Panc1 (cell line): ENCODE measurements at regions not wholly inside any gene's neighbourhood (a gene's known extent, or its start where the extent isn't known, plus 50 kb on each side); places are given as distances from the start of the nearest gene placed in this dataset.

ENCODE experiments used
- ATAC-seq: fragments of 200-7000 bp; cut with Tn5 transposase; 2 replicates; pipeline ENCODE4 v1.9.1; 2020; ENCODE audit warnings: mild to moderate bottlenecking, moderate library complexity
- BruUV-seq: library from RNA; stranded (reverse); fragments of 400-500 nt; replicated peaks from 2 replicates; lab custom pipeline; 2021; lab: Mats Ljungman, UMichigan
- CTCF ChIA-PET: fragments of 300-600 bp; sonication (Branson Sonifier 250); formaldehyde crosslinking; loops from one replicate; lab custom pipeline; 2022; ENCODE audit warnings: antibody characterized with exemption; lab: Charles Lee
- POLR2A ChIA-PET: fragments of 300-600 bp; sonication (Branson Sonifier 250); formaldehyde crosslinking; loops from one replicate; lab custom pipeline; 2022; ENCODE audit warnings: antibody characterized with exemption; lab: Charles Lee
- DNase-seq: peaks from one replicate; pipeline ENCODE4 v3.0.0-alpha.2; 2010; ENCODE audit warnings: low read depth, low spot score
- H3K27ac ChIP-seq: 2 replicates; pipeline ENCODE4 v1.5.1; 2011; ENCODE audit warnings: mild to moderate bottlenecking, low read length, inconsistent platforms
- H3K27me3 ChIP-seq: fragments of 200-500 bp; sonication (Bioruptor generic); 2 replicates; pipeline ENCODE4 v1.6.0; 2014; ENCODE audit warnings: low read length, inconsistent platforms; ENCODE audit not compliant: control insufficient read depth, insufficient read depth
- H3K36me3 ChIP-seq: fragments of 200-500 bp; sonication (Bioruptor generic); 2 replicates; pipeline ENCODE4 v1.5.1; 2014; ENCODE audit warnings: inconsistent platforms, mild to moderate bottlenecking, low read length, moderate library complexity; ENCODE audit not compliant: control insufficient read depth, insufficient read depth
- H3K4me1 ChIP-seq: 2 replicates; pipeline ENCODE4 v1.5.1; 2011; ENCODE audit warnings: inconsistent platforms, mild to moderate bottlenecking, low read length, moderate library complexity; ENCODE audit not compliant: control insufficient read depth, insufficient read depth
- H3K4me3 ChIP-seq, 2 experiments: 2 replicates each; pipeline ENCODE4 v1.5.1; 2011 to 2012; ENCODE audit warnings: low read depth in 2 of 2, low read length in 2 of 2, mild to moderate bottlenecking in 2 of 2, inconsistent platforms in 1 of 2, moderate library complexity in 1 of 2
- H3K9me3 ChIP-seq: fragments of 200-500 bp; sonication (Bioruptor generic); 2 replicates; pipeline ENCODE4 v1.5.1; 2014; ENCODE audit warnings: low read depth, mild to moderate bottlenecking, inconsistent platforms, low read length, moderate library complexity; ENCODE audit not compliant: control insufficient read depth, insufficient read depth
- CTCF ChIP-seq: fragments of 450-650 bp; IDR thresholded peaks from 2 replicates; pipeline ENCODE4 v1.5.1; 2017; ENCODE audit warnings: mild to moderate bottlenecking
- POLR2AphosphoS5 ChIP-seq: IDR thresholded peaks from 2 replicates; pipeline ENCODE4 v1.6.1; 2012; ENCODE audit warnings: mild to moderate bottlenecking, low read depth, low read length, moderate library complexity
- SIN3A ChIP-seq: IDR thresholded peaks from 2 replicates; pipeline ENCODE4 v1.6.1; 2012; ENCODE audit warnings: low read depth, mild to moderate bottlenecking, low read length, moderate library complexity, borderline replicate concordance; ENCODE audit not compliant: insufficient read depth
- TCF7L2 ChIP-seq: IDR thresholded peaks from 2 replicates; pipeline ENCODE4 v1.6.1; 2011; ENCODE audit warnings: mild to moderate bottlenecking, low read depth, low read length, inconsistent platforms
- in situ Hi-C: cut with HindIII; loops from 2 replicates; pipeline ENCODE4 v1.10.0; 2016; ENCODE audit warnings: low sequenced_read_pairs, low pct_unique_long_range_greater_than_20kb
- intact Hi-C: fragments of 100-400 bp; cut with micrococcal nuclease; formaldehyde crosslinking; loops from one replicate; pipeline ENCODE4 v1.10.0; 2022; ENCODE audit not compliant: unreplicated experiment
- TF ChIP-seq, protein P1 (sequence below), 2 experiments: IDR thresholded peaks; 2 replicates each; pipeline ENCODE4 v1.6.1; 2011 to 2012; ENCODE audit warnings: low read depth in 2 of 2, control low read depth in 1 of 2, low read length in 1 of 2, mild to moderate bottlenecking in 1 of 2, moderate library complexity in 1 of 2; ENCODE audit not compliant: insufficient read depth in 1 of 2

DNA sequence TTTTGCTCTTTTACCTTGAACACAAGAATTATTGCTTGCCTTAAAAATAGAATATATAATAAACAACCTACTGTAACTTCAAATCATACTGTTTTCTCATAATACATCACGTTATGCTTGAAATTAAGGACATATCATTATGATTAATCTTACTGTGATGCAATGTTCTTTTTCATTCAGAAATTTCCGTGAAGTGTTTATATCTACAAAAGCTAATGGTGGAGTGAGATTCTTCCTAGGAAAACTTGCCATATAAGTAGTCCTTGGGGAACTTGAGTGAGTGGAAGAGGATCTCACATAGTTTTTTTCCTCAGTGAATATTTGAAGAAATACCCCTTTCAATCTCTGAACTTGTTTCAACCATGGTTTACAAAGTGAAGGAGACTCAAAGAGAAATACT, 498.7 kb upstream of the CBLB start:
- TF ChIP-seq POLR2AphosphoS5 (no peak), TCF7L2 (no peak), SIN3A (no peak), CTCF (no peak)
- TF ChIP-seq, protein P1, sequence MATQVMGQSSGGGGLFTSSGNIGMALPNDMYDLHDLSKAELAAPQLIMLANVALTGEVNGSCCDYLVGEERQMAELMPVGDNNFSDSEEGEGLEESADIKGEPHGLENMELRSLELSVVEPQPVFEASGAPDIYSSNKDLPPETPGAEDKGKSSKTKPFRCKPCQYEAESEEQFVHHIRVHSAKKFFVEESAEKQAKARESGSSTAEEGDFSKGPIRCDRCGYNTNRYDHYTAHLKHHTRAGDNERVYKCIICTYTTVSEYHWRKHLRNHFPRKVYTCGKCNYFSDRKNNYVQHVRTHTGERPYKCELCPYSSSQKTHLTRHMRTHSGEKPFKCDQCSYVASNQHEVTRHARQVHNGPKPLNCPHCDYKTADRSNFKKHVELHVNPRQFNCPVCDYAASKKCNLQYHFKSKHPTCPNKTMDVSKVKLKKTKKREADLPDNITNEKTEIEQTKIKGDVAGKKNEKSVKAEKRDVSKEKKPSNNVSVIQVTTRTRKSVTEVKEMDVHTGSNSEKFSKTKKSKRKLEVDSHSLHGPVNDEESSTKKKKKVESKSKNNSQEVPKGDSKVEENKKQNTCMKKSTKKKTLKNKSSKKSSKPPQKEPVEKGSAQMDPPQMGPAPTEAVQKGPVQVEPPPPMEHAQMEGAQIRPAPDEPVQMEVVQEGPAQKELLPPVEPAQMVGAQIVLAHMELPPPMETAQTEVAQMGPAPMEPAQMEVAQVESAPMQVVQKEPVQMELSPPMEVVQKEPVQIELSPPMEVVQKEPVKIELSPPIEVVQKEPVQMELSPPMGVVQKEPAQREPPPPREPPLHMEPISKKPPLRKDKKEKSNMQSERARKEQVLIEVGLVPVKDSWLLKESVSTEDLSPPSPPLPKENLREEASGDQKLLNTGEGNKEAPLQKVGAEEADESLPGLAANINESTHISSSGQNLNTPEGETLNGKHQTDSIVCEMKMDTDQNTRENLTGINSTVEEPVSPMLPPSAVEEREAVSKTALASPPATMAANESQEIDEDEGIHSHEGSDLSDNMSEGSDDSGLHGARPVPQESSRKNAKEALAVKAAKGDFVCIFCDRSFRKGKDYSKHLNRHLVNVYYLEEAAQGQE (IDR thresholded peaks at IDR 0.05; ENCODE audit: insufficient read depth in 1 of 2, low read depth in 2 of 2, low read length in 1 of 2), result no peak
- BruUV-seq, result no TSS peak
- no peaks in the 10 kb centered on the region; the same call in 1 of the 2 replicates for H3K36me3 ChIP-seq
- ChIA-PET CTCF (no interaction called here), POLR2A (no interaction called here)
- DNase-seq (no peak), ATAC-seq (no peak)
- in situ Hi-C loops, result no loop called here
- H3K9me3 ChIP-seq, result no peaks in the 10 kb centered on the region
- intact Hi-C loops, result no loop called here
- H3K4me1 ChIP-seq, result no peaks in the 10 kb centered on the region
- no peak overlapping the region for H3K27ac ChIP-seq
- no peaks in the 10 kb centered on the region for H3K27me3 ChIP-seq
- H3K4me3 ChIP-seq, result no peak overlapping the region

GRCh38 chr3:106371221-106371970, 502.6 kb upstream of the CBLB start:
- CTCF ChIA-PET, result no interaction called here

More at GRCh38 chr3:106371221-106371970, 502.6 kb upstream of the CBLB start:
- Histone ChIP-seq H3K27ac (no peak overlapping the region), H3K4me1 (no peaks in the 10 kb centered on the region), H3K4me3 (no peak overlapping the region), H3K27me3 (no peaks in the 10 kb centered on the region), H3K36me3 (no peaks in the 10 kb centered on the region), H3K9me3 (no peaks in the 10 kb centered on the region)
- no TSS peak for BruUV-seq
- TF ChIP-seq TCF7L2 (no peak), SIN3A (no peak), CTCF (no peak), POLR2AphosphoS5 (no peak)
- TF ChIP-seq, protein P1 (IDR thresholded peaks at IDR 0.05; ENCODE audit: insufficient read depth in 1 of 2, low read depth in 2 of 2, low read length in 1 of 2), result no peak
- intact Hi-C loops (no loop called here), in situ Hi-C loops (no loop called here)
- ATAC-seq, result no peak
- POLR2A ChIA-PET, result no interaction called here
- DNase-seq, result no peak
